PC-9 (cell line): ENCODE measurements at regions not wholly inside any gene's neighbourhood (a gene's known extent, or its start where the extent isn't known, plus 50 kb on each side); places are given as distances from the start of the nearest gene placed in this dataset.

Experiments
- EZH2 ChIP-seq: fragments of 200-600 bp; sonication (generic); IDR thresholded peaks from 2 replicates; pipeline ENCODE4 v1.8.0; 2017; ENCODE audit warnings: antibody characterized with exemption, low read depth
- TF ChIP-seq, protein P1 (sequence below): fragments of 200-600 bp; sonication (generic); conservative IDR thresholded peaks from 2 replicates; pipeline ENCODE4 v1.6.1; 2017; ENCODE audit warnings: mixed run types, antibody characterized with exemption, mild to moderate bottlenecking, moderate library complexity

DNA sequence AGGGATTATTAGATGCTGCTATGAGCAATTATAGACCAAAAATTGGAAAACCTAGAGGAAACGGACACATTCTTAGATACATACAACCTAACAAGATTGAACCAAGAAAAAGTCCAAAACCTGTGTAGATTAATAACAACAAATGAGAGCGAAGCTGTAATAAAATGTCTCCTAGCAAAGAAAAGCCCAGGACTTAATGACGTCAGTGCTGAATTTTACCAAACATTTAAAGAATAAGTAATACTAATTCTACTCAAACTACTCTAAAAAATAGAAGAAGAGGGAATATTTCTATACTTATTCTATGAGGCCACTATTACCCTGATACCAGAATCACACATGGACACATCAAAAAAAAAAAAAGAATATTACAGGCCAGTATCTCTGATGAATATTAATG lies 309.5 kb upstream of the ANO5 start:
- TF ChIP-seq, protein P1, sequence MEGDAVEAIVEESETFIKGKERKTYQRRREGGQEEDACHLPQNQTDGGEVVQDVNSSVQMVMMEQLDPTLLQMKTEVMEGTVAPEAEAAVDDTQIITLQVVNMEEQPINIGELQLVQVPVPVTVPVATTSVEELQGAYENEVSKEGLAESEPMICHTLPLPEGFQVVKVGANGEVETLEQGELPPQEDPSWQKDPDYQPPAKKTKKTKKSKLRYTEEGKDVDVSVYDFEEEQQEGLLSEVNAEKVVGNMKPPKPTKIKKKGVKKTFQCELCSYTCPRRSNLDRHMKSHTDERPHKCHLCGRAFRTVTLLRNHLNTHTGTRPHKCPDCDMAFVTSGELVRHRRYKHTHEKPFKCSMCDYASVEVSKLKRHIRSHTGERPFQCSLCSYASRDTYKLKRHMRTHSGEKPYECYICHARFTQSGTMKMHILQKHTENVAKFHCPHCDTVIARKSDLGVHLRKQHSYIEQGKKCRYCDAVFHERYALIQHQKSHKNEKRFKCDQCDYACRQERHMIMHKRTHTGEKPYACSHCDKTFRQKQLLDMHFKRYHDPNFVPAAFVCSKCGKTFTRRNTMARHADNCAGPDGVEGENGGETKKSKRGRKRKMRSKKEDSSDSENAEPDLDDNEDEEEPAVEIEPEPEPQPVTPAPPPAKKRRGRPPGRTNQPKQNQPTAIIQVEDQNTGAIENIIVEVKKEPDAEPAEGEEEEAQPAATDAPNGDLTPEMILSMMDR = no peak
- no peak for TF ChIP-seq EZH2
